Activated CD4-positive, alpha-beta T cell treated with anti-CD3 and anti-CD28 coated beads, Interleukin-2, amount 50 U/mL, for 16 hours (primary cell): ENCODE measurements at regions not wholly inside any gene's neighbourhood (a gene's known extent, or its start where the extent isn't known, plus 50 kb on each side); places are given as distances from the start of the nearest gene placed in this dataset.

Source experiments
- DNase-seq: peaks from one replicate; pipeline ENCODE4 v3.0.0-alpha.2; 2020

- DNase-seq: no peak
Measured at GRCh38 chr12:77560714-77561113, 270.0 kb upstream of the NAV3 start.

- no peak for DNase-seq
Measured at GRCh38 chr12:77559400-77560074, 271.2 kb upstream of the NAV3 start.

- DNase-seq: no peak
Measured at GRCh38 chr12:77555074-77555473, 275.6 kb upstream of the NAV3 start.

GRCh38 chr12:77553976-77554619 is 276.6 kb upstream of the NAV3 start:
- DNase-seq: peak; percentile 38

- DNase-seq: no peak
Measured at GRCh38 chr12:77549383-77550128, 281.1 kb upstream of the NAV3 start.

- no peak for DNase-seq
Measured at GRCh38 chr12:77548797-77549196, 281.9 kb upstream of the NAV3 start.

GRCh38 chr12:77540097-77540496 is 290.6 kb upstream of the NAV3 start:
- DNase-seq: no peak

- no peak for DNase-seq
Measured at GRCh38 chr12:77537663-77538062, 293.0 kb upstream of the NAV3 start.

- no peak for DNase-seq
Measured at GRCh38 chr12:77535734-77536133, 295.0 kb upstream of the NAV3 start.

GRCh38 chr12:77531912-77532311 is 298.8 kb upstream of the NAV3 start:
- no peak for DNase-seq

GRCh38 chr12:77522247-77522646 is 308.4 kb upstream of the NAV3 start:
- no peak for DNase-seq

- DNase-seq: no peak
Measured at GRCh38 chr12:77521508-77522115, 309.1 kb upstream of the NAV3 start.

GRCh38 chr12:77514511-77514910 is 316.2 kb upstream of the NAV3 start:
- DNase-seq: no peak

- no peak for DNase-seq
Measured at GRCh38 chr12:77510985-77511384, 319.7 kb upstream of the NAV3 start.

GRCh38 chr12:77504466-77504865 is 326.2 kb upstream of the NAV3 start:
- DNase-seq: no peak

- no peak for DNase-seq
Measured at GRCh38 chr12:77500089-77500488, 330.6 kb upstream of the NAV3 start.

GRCh38 chr12:77497647-77498046 is 333.0 kb upstream of the NAV3 start:
- DNase-seq: no peak

GRCh38 chr12:77496714-77497113 is 334.0 kb upstream of the NAV3 start:
- DNase-seq: no peak

GRCh38 chr12:77494296-77494695 is 336.4 kb upstream of the NAV3 start:
- no peak for DNase-seq

GRCh38 chr12:77493302-77494168 is 337.2 kb upstream of the NAV3 start:
- no peak for DNase-seq

GRCh38 chr12:77492536-77492935 is 338.2 kb upstream of the NAV3 start:
- DNase-seq: no peak

- no peak for DNase-seq
Measured at GRCh38 chr12:77489331-77489970, 341.2 kb upstream of the NAV3 start.
